Choroid plexus epithelial cell (primary cell): ENCODE measurements at regions not wholly inside any gene's neighbourhood (a gene's known extent, or its start where the extent isn't known, plus 50 kb on each side); places are given as distances from the start of the nearest gene placed in this dataset.

Experiments used
- DNase-seq: peaks from one replicate; pipeline ENCODE4 v3.0.0-alpha.2; 2010; ENCODE audit warnings: low read depth
- H3K4me3 ChIP-seq: 2 replicates; pipeline ENCODE4 v1.5.1; 2011; ENCODE audit warnings: low read depth, mild to moderate bottlenecking, control low read depth, low read length, moderate library complexity
- CTCF ChIP-seq: conservative IDR thresholded peaks from 2 replicates; pipeline ENCODE4 v1.5.1; 2011; ENCODE audit warnings: low read depth, mild to moderate bottlenecking, control low read depth, inconsistent platforms, low read length, moderate library complexity

GRCh38 chr4:112058433-112058832, 86.8 kb upstream of the FAM241A start:
- H3K4me3 ChIP-seq = no peak overlapping the region
- no peak for TF ChIP-seq CTCF
- peak; percentile 50 for DNase-seq

- no peak overlapping the region for H3K4me3 ChIP-seq
- peak; percentile 61 for DNase-seq
- TF ChIP-seq CTCF = peak; percentile 77
Observed at GRCh38 chr4:112060212-112060611, 85.0 kb upstream of the FAM241A start.

GRCh38 chr4:112061207-112061817, 83.9 kb upstream of the FAM241A start:
- no peak for DNase-seq
- no peak overlapping the region for H3K4me3 ChIP-seq
- no peak for TF ChIP-seq CTCF

- peak; percentile 17 for DNase-seq
- no peak for TF ChIP-seq CTCF
Observed at GRCh38 chr4:112063260-112063659, 82.0 kb upstream of the FAM241A start.

GRCh38 chr4:112069110-112069509, 76.1 kb upstream of the FAM241A start:
- TF ChIP-seq CTCF = no peak
- H3K4me3 ChIP-seq = no peak overlapping the region
- peak; percentile 43 for DNase-seq

More at GRCh38 chr4:112063260-112063659, 82.0 kb upstream of the FAM241A start:
- H3K4me3 ChIP-seq = no peak overlapping the region

GRCh38 chr4:112073181-112073580, 72.1 kb upstream of the FAM241A start:
- TF ChIP-seq CTCF = no peak
- no peak overlapping the region for H3K4me3 ChIP-seq
- no peak for DNase-seq

GRCh38 chr4:112075129-112075753, 70.0 kb upstream of the FAM241A start:
- peak; percentile 80 for DNase-seq
- no peak overlapping the region for H3K4me3 ChIP-seq
- peak; percentile 83 for TF ChIP-seq CTCF
